ENCODE measurements at regions not wholly inside any gene's neighbourhood (a gene's known extent, or its start where the extent isn't known, plus 50 kb on each side); places are given as distances from the start of the nearest gene placed in this dataset.

DNA sequence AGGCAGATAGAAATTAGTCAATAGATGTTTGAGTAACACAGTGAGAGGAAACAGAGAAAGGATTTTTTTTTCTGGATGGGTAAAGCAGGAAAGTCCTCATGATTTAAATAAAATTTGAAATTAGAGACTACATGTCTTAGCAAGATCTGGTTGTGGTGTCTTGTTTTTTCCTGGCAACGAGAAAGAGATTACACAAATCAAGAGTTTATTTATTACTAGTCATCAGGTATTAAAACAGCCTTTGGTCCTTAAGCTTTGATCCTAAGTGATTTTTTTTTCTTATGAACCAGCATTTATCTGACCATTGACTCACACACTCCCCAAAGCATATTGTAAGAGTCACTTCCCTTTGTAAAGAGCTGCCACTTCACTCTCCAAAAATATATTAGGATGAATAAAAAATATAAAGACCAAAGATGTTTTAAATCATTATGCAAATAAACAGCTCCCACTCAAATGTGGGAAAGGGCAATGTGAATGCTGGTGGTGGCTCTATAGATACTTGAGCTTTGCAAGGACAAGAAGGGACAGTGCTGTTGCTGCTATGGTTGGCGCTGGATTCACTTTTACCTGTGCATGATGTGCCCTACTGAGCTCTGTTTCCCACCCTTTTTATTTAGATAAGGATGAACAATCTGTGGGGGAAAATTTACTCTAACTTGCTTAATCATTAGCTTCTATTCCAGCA is 1726.5 kb downstream of the MAT2B start:
- Histone ChIP-seq H2AFZ (ENCODE audit: control insufficient read depth, low read depth, low read length) (no peak overlapping the region), H3K27ac (ENCODE audit: control insufficient read depth, insufficient read depth) (no peak overlapping the region), H3K4me2 (ENCODE audit: control insufficient read depth, insufficient read depth) (no peak overlapping the region), H3K9me3 (replicated peaks; ENCODE audit: control insufficient read depth, insufficient read depth, low read length) (no peaks in the 10 kb centered on the region), H4K20me1 (ENCODE audit: control insufficient read depth, insufficient read depth) (no peaks in the 10 kb centered on the region), H3K9ac (ENCODE audit: control insufficient read depth, insufficient read depth, low read length) (no peak overlapping the region), H3K79me2 (ENCODE audit: control insufficient read depth, insufficient read depth, low read length) (no peaks in the 10 kb centered on the region), H3K4me1 (ENCODE audit: control insufficient read depth, insufficient read depth, low read length) (no peaks in the 10 kb centered on the region), H3K27me3 (replicated peaks in 1 of 2; ENCODE audit: control insufficient read depth in 2 of 2, insufficient read depth in 2 of 2, low read length in 1 of 2) (no peaks in the 10 kb centered on the region), H3K4me3 (no peak overlapping the region), H3K36me3 (ENCODE audit: control insufficient read depth in 2 of 2, insufficient read depth in 2 of 2, low read length in 1 of 2) (no peaks in the 10 kb centered on the region)
- DNase-seq (ENCODE audit: low read depth, low spot score) (no peak), ATAC-seq (no peak), FAIRE-seq (no peak)
- POLR2A ChIA-PET = no interaction called here
- in situ Hi-C loops (cut with MboI) = no loop called here
- CTCF ChIA-PET = interaction anchor here (1.0 kb wide), 1 partner anchor 10 kb away, joined by 3 read pairs; no protein-coding TSS in a partner anchor
- no peak for TF ChIP-seq TCF7 (IDR thresholded peaks at IDR 0.05; ENCODE audit: borderline replicate concordance)
- no peak for TF ChIP-seq ZZZ3 (IDR thresholded peaks at IDR 0.05; ENCODE audit: control insufficient read depth, insufficient read length, low read depth)
- TF ChIP-seq CBFB (IDR thresholded peaks at IDR 0.05; ENCODE audit: low read depth) = no peak
- TF ChIP-seq, protein P1, sequence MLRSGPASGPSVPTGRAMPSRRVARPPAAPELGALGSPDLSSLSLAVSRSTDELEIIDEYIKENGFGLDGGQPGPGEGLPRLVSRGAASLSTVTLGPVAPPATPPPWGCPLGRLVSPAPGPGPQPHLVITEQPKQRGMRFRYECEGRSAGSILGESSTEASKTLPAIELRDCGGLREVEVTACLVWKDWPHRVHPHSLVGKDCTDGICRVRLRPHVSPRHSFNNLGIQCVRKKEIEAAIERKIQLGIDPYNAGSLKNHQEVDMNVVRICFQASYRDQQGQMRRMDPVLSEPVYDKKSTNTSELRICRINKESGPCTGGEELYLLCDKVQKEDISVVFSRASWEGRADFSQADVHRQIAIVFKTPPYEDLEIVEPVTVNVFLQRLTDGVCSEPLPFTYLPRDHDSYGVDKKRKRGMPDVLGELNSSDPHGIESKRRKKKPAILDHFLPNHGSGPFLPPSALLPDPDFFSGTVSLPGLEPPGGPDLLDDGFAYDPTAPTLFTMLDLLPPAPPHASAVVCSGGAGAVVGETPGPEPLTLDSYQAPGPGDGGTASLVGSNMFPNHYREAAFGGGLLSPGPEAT (IDR thresholded peaks at IDR 0.05; ENCODE audit: low read depth) = no peak
- TF ChIP-seq BMI1 (IDR thresholded peaks at IDR 0.05; ENCODE audit: borderline replicate concordance) = no peak
- no peak for TF ChIP-seq ATF7 (IDR thresholded peaks at IDR 0.05; ENCODE audit: low read depth)
- TF ChIP-seq POLR2AphosphoS2 (IDR thresholded peaks at IDR 0.05; ENCODE audit: low read depth, low read length) = no peak
- TF ChIP-seq, protein P2, sequence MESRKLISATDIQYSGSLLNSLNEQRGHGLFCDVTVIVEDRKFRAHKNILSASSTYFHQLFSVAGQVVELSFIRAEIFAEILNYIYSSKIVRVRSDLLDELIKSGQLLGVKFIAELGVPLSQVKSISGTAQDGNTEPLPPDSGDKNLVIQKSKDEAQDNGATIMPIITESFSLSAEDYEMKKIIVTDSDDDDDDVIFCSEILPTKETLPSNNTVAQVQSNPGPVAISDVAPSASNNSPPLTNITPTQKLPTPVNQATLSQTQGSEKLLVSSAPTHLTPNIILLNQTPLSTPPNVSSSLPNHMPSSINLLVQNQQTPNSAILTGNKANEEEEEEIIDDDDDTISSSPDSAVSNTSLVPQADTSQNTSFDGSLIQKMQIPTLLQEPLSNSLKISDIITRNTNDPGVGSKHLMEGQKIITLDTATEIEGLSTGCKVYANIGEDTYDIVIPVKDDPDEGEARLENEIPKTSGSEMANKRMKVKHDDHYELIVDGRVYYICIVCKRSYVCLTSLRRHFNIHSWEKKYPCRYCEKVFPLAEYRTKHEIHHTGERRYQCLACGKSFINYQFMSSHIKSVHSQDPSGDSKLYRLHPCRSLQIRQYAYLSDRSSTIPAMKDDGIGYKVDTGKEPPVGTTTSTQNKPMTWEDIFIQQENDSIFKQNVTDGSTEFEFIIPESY (IDR thresholded peaks at IDR 0.05) = no peak
- TF ChIP-seq BCL11A (IDR thresholded peaks at IDR 0.05; ENCODE audit: low read depth, low read length) = no peak
- no peak for TF ChIP-seq NFIC (IDR thresholded peaks at IDR 0.05; ENCODE audit: low read depth, low read length)
- TF ChIP-seq ZNF274 (IDR thresholded peaks at IDR 0.05; ENCODE audit: insufficient read depth, insufficient read length) = no peak
- TF ChIP-seq YBX1 (IDR thresholded peaks at IDR 0.05) = no peak
- no peak for TF ChIP-seq RAD21 (IDR thresholded peaks at IDR 0.05; ENCODE audit: insufficient read depth, low read depth, low read length)
- TF ChIP-seq NFXL1 (IDR thresholded peaks at IDR 0.05; ENCODE audit: borderline replicate concordance) = no peak
- TF ChIP-seq PAX5 (IDR thresholded peaks at IDR 0.05; ENCODE audit: borderline replicate concordance, low read depth, low read length) = no peak
- SMC1A ChIA-PET (ENCODE audit: uncharacterized antibody, unreplicated experiment) = interaction anchor here (1.2 kb wide), 1 partner anchor 12 kb away, joined by 3 read pairs; no protein-coding TSS in a partner anchor
- RAD21 ChIA-PET (ENCODE audit: unreplicated experiment) = no interaction called here
- 3% methylated on average over 2 of the region's 2 CpGs for WGBS (ENCODE audit: insufficient coverage, insufficient replicate concordance, low lambda C conversion rate, missing lambda C conversion rate)
- no TSS peak for BruUV-seq (replicated peaks)
- intact Hi-C loops (cut with micrococcal nuclease; ENCODE audit: unreplicated experiment) = no loop called here

All from GM12878 (cell line).